Heart left ventricle (tissue), 16 donors: ENCODE measurements at regions not wholly inside any gene's neighbourhood (a gene's known extent, or its start where the extent isn't known, plus 50 kb on each side); places are given as distances from the start of the nearest gene placed in this dataset.
A peak's percentile ranks its signal among the peaks of the same experiment; 100 is the strongest.

Source experiments
- ATAC-seq, 4 donors: fragments of 200-7000 bp; cut with Tn5 transposase; one replicate each; pipeline ENCODE4 v1.9.1; 2020 to 2022; ENCODE audit warnings: moderate library complexity in 4 of 4, mild to moderate bottlenecking in 3 of 4, moderate number of reproducible peaks in 1 of 4
- DNase-seq, 5 donors: peaks; one replicate each; pipeline ENCODE4 v3.0.0-alpha.2; 2020
- H3K27ac ChIP-seq, 12 donors: fragments of 200-600 bp; sonication (generic) in 4 of 12; one replicate each; pipeline versions ENCODE4 v1.5.0 to v1.8.0; 2016 to 2022; ENCODE audit warnings: mild to moderate bottlenecking in 2 of 12
- H3K27me3 ChIP-seq, 9 donors: fragments of 200-600 bp; sonication (generic) in 2 of 9; one replicate each; pipeline versions ENCODE4 v1.5.1 to v1.8.0; 2016 to 2022; ENCODE audit warnings: mild to moderate bottlenecking in 3 of 9
- H3K36me3 ChIP-seq, 9 donors: fragments of 200-600 bp; sonication (generic) in 2 of 9; one replicate each; pipeline versions ENCODE4 v1.5.0 to v1.8.0; 2018 to 2022; ENCODE audit warnings: mild to moderate bottlenecking in 2 of 9
- H3K4me1 ChIP-seq, 12 donors: fragments of 200-600 bp; sonication (generic) in 4 of 12; one replicate each; pipeline versions ENCODE4 v1.5.0 to v1.8.0; 2016 to 2022; ENCODE audit warnings: mild to moderate bottlenecking in 3 of 12
- H3K4me3 ChIP-seq, 12 donors: fragments of 200-600 bp; sonication (generic) in 4 of 12; one replicate each; pipeline versions ENCODE4 v1.5.0 to v1.8.0; 2017 to 2022; ENCODE audit warnings: mild to moderate bottlenecking in 9 of 12, moderate library complexity in 4 of 12
- H3K9me3 ChIP-seq, 12 donors: fragments of 200-600 bp; sonication (generic) in 4 of 12; one replicate each; pipeline versions ENCODE4 v1.5.0 to v1.8.0; 2016 to 2022; ENCODE audit warnings: mild to moderate bottlenecking in 1 of 12
- CTCF ChIP-seq, 12 donors: fragments of 200-600 bp; sonication (generic) in 4 of 12; IDR thresholded peaks; one replicate each; pipeline versions ENCODE4 v1.5.0 to v1.8.0; 2018 to 2022; ENCODE audit warnings: antibody characterized with exemption in 12 of 12, mild to moderate bottlenecking in 5 of 12
- POLR2A ChIP-seq, 2 donors: fragments of 450-650 bp; IDR thresholded peaks; one replicate each; pipeline ENCODE4 v1.6.1; 2017; ENCODE audit warnings: antibody characterized with exemption in 2 of 2, mild to moderate bottlenecking in 2 of 2, moderate library complexity in 2 of 2
- WGBS, 4 donors: extraction: QIAGEN DNeasy Blood & Tissue Kit in 2 of 4; methylation state at CpG; one replicate each; pipeline versions ENCODE4 v1.1.5 to v1.1.7; 2013 to 2018; 5-methylcytosine and 5-hydroxymethylcytosine counted together
- intact Hi-C, 10 donors: fragments of 100-400 bp; cut with DNase I; formaldehyde crosslinking; loops; one replicate each; pipeline versions ENCODE4 v1.11.1 to v1.14.2; 2022
- donor health status: ischemic (EF 13 %, LVEDD 7.1; RV severe dilation, severe dysfunction).
- donor health status: healthy with polysubstance abuse.
- donor health status: DM: no; HTN: yes; CAD: no.
- donor health status: DM: no; HTN: no; CAD: no.
- donor health status: ischemic (EF 25% LVEDD 6.9; RV normal size, moderate dysfunction).
- donor health status: ischemic (EF 25% LVEDD 5.7; RV mildly dilated, moderate dysfunction).
- donor health status: healthy.
- donor health status: DM: yes; HTN: yes; CAD: no.
- donor health status: ischemic (EF 35%, LVEDD 5.7; RV mildly dilated, moderate dysfunction).
- donor health status: nonischemic (EF 11% LVEDD 7.7; RV severe dilation, severe dysfunction).
- donor health status: DM: yes; HTN: yes; CAD: no.
- donor health status: PGD.
- donor health status: ischemic (EF 29% LVEDD 5.4; RV normal size, mild dysfunction).
- donor health status: nonischemic (EF 23%, LVEDD 6.1; RV moderate dilation, normal function).

GRCh38 chr1:209183195-209183594, 400.3 kb upstream of the CAMK1G start:
- WGBS, 4 donors: 76 to 100% (median 94%) methylated on average over 1 of the region's 1 CpG
- ATAC-seq (no peak), DNase-seq (no peak)
- intact Hi-C loops: no loop called here
- no peaks in the 10 kb centered on the region for H3K4me1 ChIP-seq
- H3K36me3 ChIP-seq: no peaks in the 10 kb centered on the region
- no peaks in the 10 kb centered on the region for H3K27me3 ChIP-seq
- peaks cover 0 to 21% (median 2%) of the 10 kb centered on the region in 12 donors for H3K9me3 ChIP-seq
- TF ChIP-seq POLR2A (IDR thresholded peaks at IDR 0.05) (no peak), CTCF (IDR thresholded peaks at IDR 0.05) (no peak)
- no peak overlapping the region for H3K27ac ChIP-seq
- no peak overlapping the region for H3K4me3 ChIP-seq

- DNase-seq: no peak
- H3K9me3 ChIP-seq: peaks cover 0 to 10% (median 2%) of the 10 kb centered on the region in 12 donors
- H3K4me1 ChIP-seq: no peaks in the 10 kb centered on the region
- no peak for ATAC-seq
- no peak overlapping the region for H3K4me3 ChIP-seq
- no peak overlapping the region for H3K27ac ChIP-seq
- intact Hi-C loops: no loop called here
- WGBS, 4 donors: 92 to 97% (median 94%) methylated on average over 3 of the region's 3 CpGs
- H3K27me3 ChIP-seq: peaks cover 0 to 2% (median 0%) of the 10 kb centered on the region in 9 donors
- H3K36me3 ChIP-seq: no peaks in the 10 kb centered on the region
- TF ChIP-seq POLR2A (IDR thresholded peaks at IDR 0.05) (no peak), CTCF (IDR thresholded peaks at IDR 0.05) (no peak)
Observed at GRCh38 chr1:209187589-209187988, 395.9 kb upstream of the CAMK1G start.

GRCh38 chr1:209190591-209191261, 392.8 kb upstream of the CAMK1G start:
- intact Hi-C loops: loop anchor here in 7 of 10 donors (2.0 to 5.0 kb wide), 4 partner anchors 534 to 1168 kb away; no protein-coding TSS in a partner anchor
- Histone ChIP-seq H3K36me3 (no peaks in the 10 kb centered on the region), H3K27me3 (peaks cover 0 to 5% (median 0%) of the 10 kb centered on the region in 9 donors), H3K4me1 (no peaks in the 10 kb centered on the region), H3K27ac (no peak overlapping the region), H3K9me3 (peaks cover 0 to 12% (median 8%) of the 10 kb centered on the region in 12 donors), H3K4me3 (no peak overlapping the region)
- TF ChIP-seq CTCF (IDR thresholded peaks at IDR 0.05) (peak; percentile 46 to 78 (median 64)), POLR2A (IDR thresholded peaks at IDR 0.05) (no peak)
- 9 to 14% (median 12%) methylated on average over 11 to 12 of the region's 12 CpGs for WGBS, 4 donors
- DNase-seq (peak in 3 of 5 donors; percentile 25 to 37 (median 34)), ATAC-seq (peak in 3 of 4 donors; percentile 61 to 73 (median 71))

GRCh38 chr1:209191262-209191634, 392.3 kb upstream of the CAMK1G start:
- H3K27ac ChIP-seq: no peak overlapping the region
- no peak for DNase-seq
- TF ChIP-seq POLR2A (IDR thresholded peaks at IDR 0.05) (no peak), CTCF (IDR thresholded peaks at IDR 0.05) (no peak)
- peaks cover 0 to 17% (median 13%) of the 10 kb centered on the region in 12 donors for H3K9me3 ChIP-seq
- 91 to 99% (median 95%) methylated on average over 1 of the region's 1 CpG for WGBS, 4 donors
- no peak for ATAC-seq
- intact Hi-C loops: loop anchor here in 7 of 10 donors (2.0 to 5.0 kb wide), 4 partner anchors 534 to 1169 kb away; no protein-coding TSS in a partner anchor
- no peak overlapping the region for H3K4me3 ChIP-seq
- no peaks in the 10 kb centered on the region for H3K36me3 ChIP-seq
- no peaks in the 10 kb centered on the region for H3K4me1 ChIP-seq
- peaks cover 0 to 5% (median 0%) of the 10 kb centered on the region in 9 donors for H3K27me3 ChIP-seq
